ENCODE measurements at regions not wholly inside any gene's neighbourhood (a gene's known extent, or its start where the extent isn't known, plus 50 kb on each side); places are given as distances from the start of the nearest gene placed in this dataset.

GRCh38 chr11:69366591-69366990 lies 72.6 kb downstream of the MYEOV start:
- DNase-seq: no peak

GRCh38 chr11:69367211-69367964 lies 73.4 kb downstream of the MYEOV start:
- no peak for DNase-seq

- no peak for DNase-seq
These were observed 74.3 kb downstream of the MYEOV start for GRCh38 chr11:69368119-69368880.

GRCh38 chr11:69369210-69369825 lies 75.4 kb downstream of the MYEOV start:
- DNase-seq: no peak

- DNase-seq: no peak
These were observed 76.0 kb downstream of the MYEOV start for GRCh38 chr11:69369945-69370344.

- DNase-seq: no peak
These were observed 77.2 kb downstream of the MYEOV start for GRCh38 chr11:69370984-69371709.

- no peak for DNase-seq
These were observed 78.0 kb downstream of the MYEOV start for GRCh38 chr11:69371731-69372588.

GRCh38 chr11:69372589-69373250 lies 78.8 kb downstream of the MYEOV start:
- DNase-seq: no peak

- DNase-seq: no peak
These were observed 79.3 kb downstream of the MYEOV start for GRCh38 chr11:69373251-69373635.

- DNase-seq: no peak
These were observed 80.4 kb downstream of the MYEOV start for GRCh38 chr11:69374110-69374945.

GRCh38 chr11:69374946-69375310 lies 81.0 kb downstream of the MYEOV start:
- DNase-seq: no peak

- no peak for DNase-seq
These were observed 81.6 kb downstream of the MYEOV start for GRCh38 chr11:69375316-69376154.

- DNase-seq: no peak
These were observed 82.4 kb downstream of the MYEOV start for GRCh38 chr11:69376155-69377028.

- no peak for DNase-seq
These were observed 83.3 kb downstream of the MYEOV start for GRCh38 chr11:69377029-69377952.

GRCh38 chr11:69377953-69378302 lies 84.0 kb downstream of the MYEOV start:
- DNase-seq: no peak

- no peak for DNase-seq
These were observed 84.6 kb downstream of the MYEOV start for GRCh38 chr11:69378303-69379141.

GRCh38 chr11:69380451-69380901 lies 86.5 kb downstream of the MYEOV start:
- DNase-seq: no peak

Measured in stimulated activated naive CD4-positive, alpha-beta T cell treated with Interleukin-2 at 50 U/mL for 16 hours (primary cell).